H1 (cell line): ENCODE measurements at regions not wholly inside any gene's neighbourhood (a gene's known extent, or its start where the extent isn't known, plus 50 kb on each side); places are given as distances from the start of the nearest gene placed in this dataset.

Experiments
- CTBP2 ChIP-seq: IDR thresholded peaks from 2 replicates; pipeline ENCODE4 v1.7.0; 2011; ENCODE audit warnings: borderline replicate concordance, mild to moderate bottlenecking, moderate library complexity, mixed read lengths, low read length; ENCODE audit not compliant: insufficient read depth, insufficient read length
- CTCF ChIP-seq, 3 experiments: IDR thresholded peaks; 1 replicate in 2 of 3; 2 replicates in 1 of 3; pipeline versions ENCODE4 v1.5.1 to v1.6.1; 2011; ENCODE audit warnings: low read length in 3 of 3, mild to moderate bottlenecking in 3 of 3, inconsistent platforms in 2 of 3, low read depth in 1 of 3, moderate library complexity in 1 of 3; ENCODE audit not compliant: insufficient read depth in 1 of 3; ENCODE audit errors: control extremely low read depth in 1 of 3
- HDAC6 ChIP-seq: IDR thresholded peaks from one replicate; pipeline ENCODE4 v1.7.1; 2012; ENCODE audit warnings: low read depth, mild to moderate bottlenecking, inconsistent platforms, low read length, moderate library complexity
- KDM1A ChIP-seq: fragments of 200-600, 300-600 bp; sonication (generic); IDR thresholded peaks from 2 replicates; pipeline ENCODE4 v1.7.1; 2016; ENCODE audit warnings: mild to moderate bottlenecking, low read length, borderline replicate concordance
- POU5F1 ChIP-seq: IDR thresholded peaks from 2 replicates; pipeline ENCODE4 v1.6.1; 2011; ENCODE audit warnings: low read depth, mild to moderate bottlenecking, low read length, moderate library complexity
- TEAD4 ChIP-seq: IDR thresholded peaks from 2 replicates; pipeline ENCODE4 v1.6.1; 2012; ENCODE audit warnings: low read depth, low read length, inconsistent platforms, mixed read lengths
- TF ChIP-seq, protein P1 (sequence below): fragments of 300-600 bp; sonication (generic); IDR thresholded peaks from 2 replicates; pipeline ENCODE4 v1.7.1; 2012; ENCODE audit warnings: low read length, moderate library complexity, mild to moderate bottlenecking, inconsistent platforms; ENCODE audit not compliant: insufficient replicate concordance

DNA sequence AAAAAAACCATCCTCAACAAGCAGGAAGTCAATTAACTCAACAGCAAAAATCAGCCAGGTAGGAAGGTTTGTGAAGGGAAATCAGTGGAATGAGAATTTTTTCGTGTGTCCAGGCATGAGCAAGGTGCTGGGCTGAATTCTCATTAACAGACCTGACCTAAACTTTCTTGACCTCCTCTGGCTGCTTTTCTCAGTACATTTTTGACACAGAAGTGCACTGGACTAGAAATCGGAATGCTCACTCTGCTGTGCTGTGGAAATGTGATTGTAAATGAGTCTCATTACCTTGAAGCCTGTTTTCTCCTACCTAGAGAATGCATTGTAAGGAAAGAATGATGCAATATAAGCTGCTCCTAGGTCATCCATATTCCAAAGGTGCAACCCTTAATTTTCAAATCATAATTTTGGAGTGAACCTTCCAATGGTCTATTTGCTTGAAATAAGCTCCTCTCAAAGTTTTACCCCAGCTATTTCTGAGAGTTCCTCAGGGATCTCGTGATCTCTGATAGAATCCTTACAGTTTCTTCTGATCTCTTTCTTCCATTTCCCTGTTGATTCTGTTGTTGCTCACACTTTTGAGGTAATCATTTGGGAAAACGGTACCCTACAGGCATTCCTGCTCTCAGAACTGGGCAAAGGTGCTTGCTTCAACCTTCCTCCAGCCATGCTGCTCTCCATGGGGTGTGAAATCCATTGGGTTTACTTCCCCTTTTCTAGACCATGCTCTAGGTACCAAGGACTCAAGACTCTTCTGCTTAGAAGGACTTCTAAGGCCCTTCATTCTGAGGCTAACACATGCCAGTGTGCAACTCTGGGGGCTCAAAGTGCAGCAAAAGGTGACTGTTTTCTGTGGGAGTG is 104.9 kb upstream of the ITPRID2 start (continued):
- TF ChIP-seq, protein P1, sequence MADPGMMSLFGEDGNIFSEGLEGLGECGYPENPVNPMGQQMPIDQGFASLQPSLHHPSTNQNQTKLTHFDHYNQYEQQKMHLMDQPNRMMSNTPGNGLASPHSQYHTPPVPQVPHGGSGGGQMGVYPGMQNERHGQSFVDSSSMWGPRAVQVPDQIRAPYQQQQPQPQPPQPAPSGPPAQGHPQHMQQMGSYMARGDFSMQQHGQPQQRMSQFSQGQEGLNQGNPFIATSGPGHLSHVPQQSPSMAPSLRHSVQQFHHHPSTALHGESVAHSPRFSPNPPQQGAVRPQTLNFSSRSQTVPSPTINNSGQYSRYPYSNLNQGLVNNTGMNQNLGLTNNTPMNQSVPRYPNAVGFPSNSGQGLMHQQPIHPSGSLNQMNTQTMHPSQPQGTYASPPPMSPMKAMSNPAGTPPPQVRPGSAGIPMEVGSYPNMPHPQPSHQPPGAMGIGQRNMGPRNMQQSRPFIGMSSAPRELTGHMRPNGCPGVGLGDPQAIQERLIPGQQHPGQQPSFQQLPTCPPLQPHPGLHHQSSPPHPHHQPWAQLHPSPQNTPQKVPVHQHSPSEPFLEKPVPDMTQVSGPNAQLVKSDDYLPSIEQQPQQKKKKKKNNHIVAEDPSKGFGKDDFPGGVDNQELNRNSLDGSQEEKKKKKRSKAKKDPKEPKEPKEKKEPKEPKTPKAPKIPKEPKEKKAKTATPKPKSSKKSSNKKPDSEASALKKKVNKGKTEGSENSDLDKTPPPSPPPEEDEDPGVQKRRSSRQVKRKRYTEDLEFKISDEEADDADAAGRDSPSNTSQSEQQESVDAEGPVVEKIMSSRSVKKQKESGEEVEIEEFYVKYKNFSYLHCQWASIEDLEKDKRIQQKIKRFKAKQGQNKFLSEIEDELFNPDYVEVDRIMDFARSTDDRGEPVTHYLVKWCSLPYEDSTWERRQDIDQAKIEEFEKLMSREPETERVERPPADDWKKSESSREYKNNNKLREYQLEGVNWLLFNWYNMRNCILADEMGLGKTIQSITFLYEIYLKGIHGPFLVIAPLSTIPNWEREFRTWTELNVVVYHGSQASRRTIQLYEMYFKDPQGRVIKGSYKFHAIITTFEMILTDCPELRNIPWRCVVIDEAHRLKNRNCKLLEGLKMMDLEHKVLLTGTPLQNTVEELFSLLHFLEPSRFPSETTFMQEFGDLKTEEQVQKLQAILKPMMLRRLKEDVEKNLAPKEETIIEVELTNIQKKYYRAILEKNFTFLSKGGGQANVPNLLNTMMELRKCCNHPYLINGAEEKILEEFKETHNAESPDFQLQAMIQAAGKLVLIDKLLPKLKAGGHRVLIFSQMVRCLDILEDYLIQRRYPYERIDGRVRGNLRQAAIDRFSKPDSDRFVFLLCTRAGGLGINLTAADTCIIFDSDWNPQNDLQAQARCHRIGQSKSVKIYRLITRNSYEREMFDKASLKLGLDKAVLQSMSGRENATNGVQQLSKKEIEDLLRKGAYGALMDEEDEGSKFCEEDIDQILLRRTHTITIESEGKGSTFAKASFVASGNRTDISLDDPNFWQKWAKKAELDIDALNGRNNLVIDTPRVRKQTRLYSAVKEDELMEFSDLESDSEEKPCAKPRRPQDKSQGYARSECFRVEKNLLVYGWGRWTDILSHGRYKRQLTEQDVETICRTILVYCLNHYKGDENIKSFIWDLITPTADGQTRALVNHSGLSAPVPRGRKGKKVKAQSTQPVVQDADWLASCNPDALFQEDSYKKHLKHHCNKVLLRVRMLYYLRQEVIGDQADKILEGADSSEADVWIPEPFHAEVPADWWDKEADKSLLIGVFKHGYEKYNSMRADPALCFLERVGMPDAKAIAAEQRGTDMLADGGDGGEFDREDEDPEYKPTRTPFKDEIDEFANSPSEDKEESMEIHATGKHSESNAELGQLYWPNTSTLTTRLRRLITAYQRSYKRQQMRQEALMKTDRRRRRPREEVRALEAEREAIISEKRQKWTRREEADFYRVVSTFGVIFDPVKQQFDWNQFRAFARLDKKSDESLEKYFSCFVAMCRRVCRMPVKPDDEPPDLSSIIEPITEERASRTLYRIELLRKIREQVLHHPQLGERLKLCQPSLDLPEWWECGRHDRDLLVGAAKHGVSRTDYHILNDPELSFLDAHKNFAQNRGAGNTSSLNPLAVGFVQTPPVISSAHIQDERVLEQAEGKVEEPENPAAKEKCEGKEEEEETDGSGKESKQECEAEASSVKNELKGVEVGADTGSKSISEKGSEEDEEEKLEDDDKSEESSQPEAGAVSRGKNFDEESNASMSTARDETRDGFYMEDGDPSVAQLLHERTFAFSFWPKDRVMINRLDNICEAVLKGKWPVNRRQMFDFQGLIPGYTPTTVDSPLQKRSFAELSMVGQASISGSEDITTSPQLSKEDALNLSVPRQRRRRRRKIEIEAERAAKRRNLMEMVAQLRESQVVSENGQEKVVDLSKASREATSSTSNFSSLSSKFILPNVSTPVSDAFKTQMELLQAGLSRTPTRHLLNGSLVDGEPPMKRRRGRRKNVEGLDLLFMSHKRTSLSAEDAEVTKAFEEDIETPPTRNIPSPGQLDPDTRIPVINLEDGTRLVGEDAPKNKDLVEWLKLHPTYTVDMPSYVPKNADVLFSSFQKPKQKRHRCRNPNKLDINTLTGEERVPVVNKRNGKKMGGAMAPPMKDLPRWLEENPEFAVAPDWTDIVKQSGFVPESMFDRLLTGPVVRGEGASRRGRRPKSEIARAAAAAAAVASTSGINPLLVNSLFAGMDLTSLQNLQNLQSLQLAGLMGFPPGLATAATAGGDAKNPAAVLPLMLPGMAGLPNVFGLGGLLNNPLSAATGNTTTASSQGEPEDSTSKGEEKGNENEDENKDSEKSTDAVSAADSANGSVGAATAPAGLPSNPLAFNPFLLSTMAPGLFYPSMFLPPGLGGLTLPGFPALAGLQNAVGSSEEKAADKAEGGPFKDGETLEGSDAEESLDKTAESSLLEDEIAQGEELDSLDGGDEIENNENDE: no peak
- no peak for TF ChIP-seq KDM1A
- TF ChIP-seq CTBP2: no peak
- TF ChIP-seq CTCF (IDR thresholded peaks at IDR 0.05; ENCODE audit: control extremely low read depth in 1 of 3, insufficient read depth in 1 of 3, low read depth in 1 of 3, low read length in 3 of 3): no peak
- TF ChIP-seq TEAD4: no peak
- no peak for TF ChIP-seq HDAC6
- no peak for TF ChIP-seq POU5F1
